Fibroblast of mammary gland (primary cell): ENCODE measurements at regions not wholly inside any gene's neighbourhood (a gene's known extent, or its start where the extent isn't known, plus 50 kb on each side); places are given as distances from the start of the nearest gene placed in this dataset.

Experiments
- DNase-seq: peaks from one replicate; pipeline ENCODE4 v3.0.0-alpha.2; 2010; ENCODE audit warnings: low read depth
- H3K4me3 ChIP-seq: 2 replicates; pipeline ENCODE4 v1.5.1; 2011; ENCODE audit warnings: low read depth, mild to moderate bottlenecking, low read length, moderate library complexity; ENCODE audit not compliant: control insufficient read depth
- CTCF ChIP-seq: conservative IDR thresholded peaks from 2 replicates; pipeline ENCODE4 v1.5.1; 2011; ENCODE audit warnings: low read depth, low read length, inconsistent platforms; ENCODE audit not compliant: control insufficient read depth, insufficient read depth

GRCh38 chr9:523444-523843, 308.8 kb downstream of the DOCK8 start:
- no peak for DNase-seq
- no peak for TF ChIP-seq CTCF

GRCh38 chr9:524008-524407, 309.3 kb downstream of the DOCK8 start:
- no peak for DNase-seq
- TF ChIP-seq CTCF = no peak
- no peak overlapping the region for H3K4me3 ChIP-seq

More at GRCh38 chr9:523444-523843, 308.8 kb downstream of the DOCK8 start:
- H3K4me3 ChIP-seq = no peak overlapping the region

GRCh38 chr9:526904-527591, 312.4 kb downstream of the DOCK8 start:
- DNase-seq = no peak
- TF ChIP-seq CTCF = no peak
- no peak overlapping the region for H3K4me3 ChIP-seq

GRCh38 chr9:529731-530130, 311.8 kb upstream of the DMRT1 start:
- TF ChIP-seq CTCF = no peak
- no peak overlapping the region for H3K4me3 ChIP-seq
- no peak for DNase-seq

- no peak overlapping the region for H3K4me3 ChIP-seq
- DNase-seq = peak; percentile 37
- TF ChIP-seq CTCF = no peak
Observed at GRCh38 chr9:530681-531080, 310.8 kb upstream of the DMRT1 start.

DNA sequence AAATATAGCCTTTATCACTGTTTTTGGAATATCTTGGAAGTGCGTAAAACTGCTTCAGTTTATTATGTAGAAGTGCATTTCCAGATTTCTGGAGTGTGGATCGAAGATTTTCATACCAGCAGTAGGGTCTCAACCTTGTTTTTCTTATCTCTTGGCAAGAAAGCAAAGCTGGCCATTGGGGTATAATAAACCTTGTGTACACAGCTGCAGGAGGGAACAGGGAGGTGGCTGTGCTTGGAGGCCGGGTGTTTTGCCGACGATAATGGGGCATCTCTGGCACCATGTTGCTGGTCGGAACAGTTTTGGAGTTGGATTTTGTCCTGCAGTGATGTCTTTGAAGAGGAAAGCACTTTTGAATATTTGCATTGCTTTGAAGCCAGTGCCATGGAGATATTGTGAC, 308.8 kb upstream of the DMRT1 start:
- no peak for DNase-seq
- H3K4me3 ChIP-seq = no peak overlapping the region
- TF ChIP-seq CTCF = no peak

- no peak for TF ChIP-seq CTCF
- H3K4me3 ChIP-seq = no peak overlapping the region
- DNase-seq = no peak
Observed at GRCh38 chr9:534886-535285, 306.6 kb upstream of the DMRT1 start.
